GM21526 (cell line): ENCODE measurements at regions not wholly inside any gene's neighbourhood (a gene's known extent, or its start where the extent isn't known, plus 50 kb on each side); places are given as distances from the start of the nearest gene placed in this dataset.

Source experiments
- ATAC-seq: cut with Tn5 transposase; IDR thresholded peaks from one replicate; pipeline ENCODE4 v1.9.1; 2021; ENCODE audit warnings: moderate library complexity; ENCODE audit not compliant: unreplicated experiment, low FRiP score

DNA sequence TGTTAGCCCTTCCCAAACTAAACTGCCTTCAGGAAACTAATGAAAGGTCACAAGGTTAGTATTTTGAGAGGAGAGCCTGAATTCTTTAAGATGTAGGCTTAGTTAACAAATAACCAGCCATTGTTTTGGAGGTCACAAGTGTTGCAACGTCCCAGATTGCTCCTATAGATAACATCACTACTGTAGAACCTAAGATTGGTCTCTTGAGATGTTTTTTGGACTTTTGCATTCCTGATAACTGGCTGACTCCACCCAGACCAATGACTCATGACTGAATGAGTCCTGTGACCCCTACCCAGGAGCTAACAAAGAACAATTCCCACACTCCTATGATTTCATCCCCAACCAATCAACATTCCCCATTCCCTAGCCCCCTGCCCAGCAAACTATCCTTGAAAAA lies 178.8 kb downstream of the SCP2D1 start:
- ATAC-seq, result no peak

DNA sequence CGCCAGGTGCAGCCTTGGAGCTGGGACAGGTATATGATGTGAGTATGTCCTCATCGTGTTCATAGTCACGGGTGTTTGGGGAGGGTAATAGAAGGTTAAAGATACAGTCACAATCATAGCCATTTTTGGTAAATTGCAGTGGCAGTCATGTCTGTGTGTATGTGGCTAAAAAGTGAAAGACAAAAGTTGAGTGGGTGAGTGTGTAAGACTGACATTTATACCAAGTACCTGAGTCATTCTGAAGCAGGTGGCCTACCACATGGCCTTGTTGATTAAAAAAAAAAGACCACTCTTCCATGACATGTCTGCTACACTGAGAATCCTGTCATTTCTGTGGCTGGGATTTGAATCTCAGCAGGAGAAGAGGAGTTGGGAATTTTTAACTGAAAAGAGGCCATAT lies 181.9 kb downstream of the SCP2D1 start:
- ATAC-seq, result no peak

GRCh38 chr20:18999086-18999485 lies 185.5 kb downstream of the SCP2D1 start:
- no peak for ATAC-seq

DNA sequence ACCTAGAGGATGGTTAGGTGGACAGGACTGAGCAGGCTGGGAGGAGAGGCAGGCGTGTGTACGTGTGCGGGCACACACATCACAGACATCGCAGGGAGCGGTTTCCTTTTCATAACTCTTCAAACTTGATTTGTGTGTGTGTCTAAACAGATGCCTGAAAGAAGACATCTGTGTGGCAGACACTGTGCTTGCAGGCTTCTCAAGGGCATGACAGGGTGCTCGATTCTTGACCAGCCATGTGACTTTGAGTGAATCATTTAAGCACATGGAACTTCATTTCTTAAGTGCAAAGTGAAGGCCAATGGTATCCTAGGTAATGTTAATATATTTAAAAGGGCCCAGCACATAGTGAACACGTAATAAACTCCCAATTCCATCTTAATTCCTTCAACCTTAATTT lies 186.5 kb downstream of the SCP2D1 start:
- no peak for ATAC-seq

DNA sequence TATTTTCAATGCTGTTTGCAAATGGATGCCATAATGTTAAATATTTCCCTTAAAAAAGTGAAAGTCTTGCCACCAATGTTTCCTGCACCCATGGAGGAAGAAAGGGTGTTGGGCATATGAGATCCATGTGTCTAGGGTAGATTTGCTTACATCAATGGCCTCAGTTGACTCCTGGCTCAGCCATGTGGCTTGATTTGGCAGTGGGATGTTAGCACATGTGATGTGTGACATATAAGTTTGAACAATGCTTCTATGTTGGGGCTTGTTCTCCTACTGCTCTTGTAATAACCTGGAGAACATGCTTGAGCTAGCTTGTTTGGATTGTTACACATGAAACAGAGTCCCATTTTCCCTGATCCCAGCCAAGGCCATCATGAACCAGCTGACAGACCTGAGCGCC lies 187.6 kb downstream of the SCP2D1 start:
- ATAC-seq, result no peak

- no peak for ATAC-seq
Measured at GRCh38 chr20:19003366-19004336, 190.1 kb downstream of the SCP2D1 start.

DNA sequence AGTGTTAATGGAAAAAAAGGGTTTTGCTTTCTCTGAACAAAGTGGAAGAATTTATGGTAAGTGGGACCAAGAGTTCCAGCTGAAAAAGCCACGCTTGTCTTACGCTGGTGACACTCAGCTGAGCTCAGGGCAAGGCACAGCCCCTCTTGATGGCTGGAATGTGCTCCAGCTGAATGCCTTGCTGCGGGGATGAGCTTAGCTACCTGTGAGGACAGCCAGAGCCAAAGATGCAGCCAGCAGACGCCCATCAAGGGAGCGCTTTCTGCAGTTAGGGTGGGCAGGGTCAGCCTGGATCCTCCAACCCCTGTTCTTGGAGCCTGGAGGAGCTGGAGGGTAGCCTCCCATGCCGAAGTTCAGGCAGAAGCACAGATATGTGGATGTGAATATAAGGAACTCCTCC lies 191.4 kb downstream of the SCP2D1 start:
- ATAC-seq, result no peak

DNA sequence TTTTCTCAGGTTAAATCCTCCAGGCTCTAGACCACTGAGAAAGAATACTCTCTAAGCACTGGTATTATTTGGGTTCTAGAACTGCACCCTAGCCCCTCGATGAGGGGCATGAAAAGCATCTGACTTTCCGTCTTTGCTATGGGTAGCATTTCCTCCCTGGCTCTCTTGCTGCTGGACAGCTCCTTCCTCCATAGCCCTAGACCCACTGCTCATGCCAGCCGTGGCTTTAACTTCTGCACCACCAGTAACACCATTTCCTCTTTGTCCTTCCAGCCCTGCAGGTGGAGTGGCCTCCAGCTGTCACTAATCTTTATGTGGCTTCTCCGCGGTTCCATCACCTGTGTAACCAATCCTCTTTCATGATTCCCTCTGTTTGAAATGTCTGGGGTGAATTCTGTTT lies 194.9 kb downstream of the SCP2D1 start:
- no peak for ATAC-seq

DNA sequence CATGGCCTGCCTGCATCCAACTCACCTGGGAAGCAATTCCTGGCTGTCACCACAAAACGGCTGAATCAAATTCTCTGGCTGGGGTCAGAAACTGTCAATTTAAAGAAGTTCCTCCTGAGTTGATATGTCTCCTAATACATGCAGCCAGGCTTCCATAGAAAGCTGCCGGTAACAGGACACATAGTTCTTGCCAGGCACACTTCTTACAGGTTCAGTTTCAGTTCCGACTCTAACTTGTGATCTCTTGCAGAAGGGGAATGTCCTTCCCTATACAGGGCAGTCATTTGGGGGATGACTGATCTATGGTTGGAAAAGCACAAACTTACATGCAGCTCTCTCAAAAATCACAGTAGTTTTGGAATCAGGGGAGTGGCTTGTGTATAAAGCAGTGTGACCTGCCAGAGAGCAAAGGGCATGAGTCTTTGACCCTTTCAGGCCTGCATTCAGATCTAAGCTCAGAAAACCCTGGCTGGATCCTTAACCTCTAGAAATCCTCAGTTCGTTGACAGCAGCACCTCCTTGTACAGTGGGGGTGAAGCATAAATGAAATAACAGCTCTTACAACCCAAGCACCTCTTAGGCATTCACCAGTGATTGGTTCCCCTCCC lies 195.6 kb downstream of the SCP2D1 start:
- ATAC-seq, result no peak

GRCh38 chr20:19012676-19013075 lies 199.1 kb downstream of the SCP2D1 start:
- no peak for ATAC-seq

DNA sequence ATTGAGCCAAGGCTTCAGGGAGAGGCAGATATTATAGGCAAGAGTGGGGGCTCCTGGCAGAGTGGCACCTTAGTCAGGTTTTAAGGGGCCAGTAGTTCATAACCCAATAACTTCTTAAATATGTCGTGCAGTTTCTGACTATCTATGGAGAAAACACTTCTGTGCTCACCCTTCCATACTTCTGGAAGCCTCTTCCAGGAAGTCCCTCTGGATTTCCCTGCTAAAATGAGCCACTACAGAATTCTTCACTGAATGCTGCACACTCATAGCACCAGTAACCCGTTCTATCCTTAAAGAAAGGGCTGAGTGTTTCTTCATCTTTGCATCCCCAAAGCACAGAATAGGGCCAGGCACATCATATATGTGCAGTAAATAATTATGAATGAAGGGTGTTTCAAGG lies 198.5 kb upstream of the SLC24A3 start:
- no peak for ATAC-seq

DNA sequence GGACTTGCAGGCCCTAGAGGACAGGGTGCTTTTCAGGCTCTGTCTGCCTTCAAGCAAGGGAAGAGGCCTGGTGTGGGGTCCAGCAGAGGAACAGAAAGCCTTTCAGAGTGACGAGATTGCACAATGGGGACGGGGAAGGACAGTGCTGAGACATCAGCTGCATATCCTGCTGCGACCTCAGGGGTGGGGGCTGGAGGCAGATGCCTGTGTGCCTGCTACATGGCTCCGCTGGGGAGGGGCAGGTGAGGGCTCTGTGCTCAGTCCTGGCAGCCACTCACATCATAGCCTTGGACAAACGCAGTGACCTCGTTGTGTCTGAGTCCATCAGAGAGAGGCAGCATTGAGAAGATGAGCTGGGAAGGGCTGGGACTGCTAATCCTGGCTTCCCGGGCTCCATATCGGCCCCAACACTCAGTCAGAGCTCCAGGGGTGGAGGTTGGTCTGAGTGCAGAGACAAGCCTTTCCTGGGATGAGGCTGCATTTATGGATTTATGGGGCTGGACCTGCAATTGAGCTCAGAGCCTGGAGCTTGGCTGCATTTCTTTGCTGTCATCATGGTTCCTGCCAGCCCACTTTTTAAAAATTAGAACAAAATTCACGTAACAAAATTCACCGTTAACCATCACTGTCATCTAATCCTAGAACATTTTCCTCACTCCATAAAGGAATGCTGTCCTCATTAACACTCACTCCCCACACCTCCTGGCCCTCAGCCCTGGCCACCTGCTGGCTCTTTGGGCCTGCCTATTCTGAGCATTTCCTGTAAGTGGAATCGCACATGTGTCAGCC lies 196.9 kb upstream of the SLC24A3 start:
- no peak for ATAC-seq

DNA sequence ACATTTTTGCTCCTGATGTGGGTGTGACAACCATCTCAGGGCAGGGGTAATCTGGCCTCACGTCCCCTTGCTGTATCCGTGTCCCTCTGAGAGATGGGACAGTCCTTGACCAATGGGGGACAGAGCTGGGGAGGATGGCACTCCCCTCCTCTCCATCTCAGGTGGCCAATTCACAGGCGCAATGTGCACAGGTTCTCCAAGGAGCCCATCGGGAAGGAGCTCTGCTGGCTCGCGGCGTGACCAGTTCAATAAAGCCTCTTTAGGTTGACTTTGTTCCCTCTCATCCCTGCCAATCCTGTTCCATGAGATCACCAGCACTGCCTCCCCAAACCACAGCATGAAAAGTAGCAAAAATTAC lies 196.3 kb upstream of the SLC24A3 start:
- ATAC-seq, result no peak

DNA sequence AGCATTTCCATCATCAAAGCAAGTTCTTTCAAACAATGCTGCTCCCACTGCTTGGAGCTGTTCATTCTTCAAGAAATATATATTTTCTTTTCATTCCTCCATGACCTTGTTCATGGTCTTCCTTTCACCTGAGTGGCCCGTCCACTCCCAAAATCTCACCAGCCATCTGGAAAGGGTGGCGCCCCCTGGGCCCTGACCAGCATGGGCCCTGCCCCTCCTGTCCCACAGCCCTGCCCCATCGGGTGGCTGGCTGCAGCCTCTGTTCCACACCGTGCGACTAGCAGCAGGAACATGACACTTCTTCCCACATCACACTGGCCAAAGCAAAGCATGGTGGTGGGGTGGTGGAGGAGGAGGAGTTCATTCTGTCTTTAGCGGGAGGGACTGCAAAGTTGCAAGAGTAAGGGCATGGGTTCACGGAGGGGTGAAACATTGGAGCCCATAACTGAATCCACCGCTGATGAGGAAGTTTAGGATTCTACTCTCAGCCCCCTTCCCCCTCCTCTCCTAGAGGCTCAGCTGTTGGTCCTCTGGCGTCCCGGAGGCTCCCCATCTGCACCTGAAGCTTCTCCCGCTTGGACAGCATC lies 195.2 kb upstream of the SLC24A3 start:
- no peak for ATAC-seq

DNA sequence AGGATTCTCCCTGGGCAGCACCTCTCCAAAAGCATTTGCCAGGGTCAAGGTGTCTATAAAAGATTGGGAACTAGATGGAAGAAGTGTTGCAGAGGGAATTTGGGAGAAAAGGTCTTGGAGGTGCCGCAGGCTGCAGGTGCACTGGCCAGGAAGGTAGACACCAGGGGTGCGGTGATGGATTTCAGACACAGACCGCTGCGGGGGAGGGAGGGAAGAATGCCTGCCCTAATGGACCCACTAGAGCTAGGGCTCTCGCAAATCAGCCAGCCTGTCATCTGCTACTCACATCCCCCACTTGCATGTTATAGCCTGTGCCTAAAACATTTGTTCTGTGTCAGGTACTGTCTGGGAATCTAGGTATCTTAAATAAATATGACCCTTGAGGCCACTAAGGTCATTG lies 193.6 kb upstream of the SLC24A3 start:
- ATAC-seq, result no peak

DNA sequence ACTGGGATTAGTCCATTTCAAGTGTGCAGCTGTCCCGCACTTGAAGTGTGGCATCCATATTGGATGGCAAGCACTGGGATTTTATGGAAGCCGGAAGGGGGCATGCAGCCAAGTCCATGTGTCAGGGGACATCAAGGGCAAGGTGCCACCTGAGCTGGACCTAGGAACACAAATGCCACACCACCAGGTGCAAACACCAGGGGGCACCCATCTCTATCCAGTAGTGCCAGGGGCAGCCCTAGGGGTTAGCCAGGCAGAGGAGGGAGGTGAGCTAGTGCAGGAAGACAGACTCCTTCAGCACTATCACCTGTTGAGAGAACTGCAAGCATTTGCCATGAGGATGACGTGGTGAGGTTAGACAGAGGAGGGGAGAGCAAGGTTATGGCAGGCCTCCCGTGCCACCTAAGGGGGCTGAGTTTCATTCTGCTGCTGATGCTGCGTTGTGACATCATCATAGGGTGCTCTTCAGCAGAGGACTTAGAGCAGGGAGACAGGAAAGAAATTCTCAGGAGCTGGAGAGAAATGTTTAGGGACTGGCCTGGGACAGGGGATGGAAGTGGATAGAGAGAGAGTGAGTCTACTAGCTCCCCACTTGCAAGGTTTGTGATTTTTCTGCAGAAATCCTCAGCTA lies 192.6 kb upstream of the SLC24A3 start:
- ATAC-seq, result no peak

- no peak for ATAC-seq
Measured at GRCh38 chr20:19021406-19022117, 190.9 kb upstream of the SLC24A3 start.

GRCh38 chr20:19022118-19022575 lies 190.3 kb upstream of the SLC24A3 start:
- ATAC-seq, result no peak

DNA sequence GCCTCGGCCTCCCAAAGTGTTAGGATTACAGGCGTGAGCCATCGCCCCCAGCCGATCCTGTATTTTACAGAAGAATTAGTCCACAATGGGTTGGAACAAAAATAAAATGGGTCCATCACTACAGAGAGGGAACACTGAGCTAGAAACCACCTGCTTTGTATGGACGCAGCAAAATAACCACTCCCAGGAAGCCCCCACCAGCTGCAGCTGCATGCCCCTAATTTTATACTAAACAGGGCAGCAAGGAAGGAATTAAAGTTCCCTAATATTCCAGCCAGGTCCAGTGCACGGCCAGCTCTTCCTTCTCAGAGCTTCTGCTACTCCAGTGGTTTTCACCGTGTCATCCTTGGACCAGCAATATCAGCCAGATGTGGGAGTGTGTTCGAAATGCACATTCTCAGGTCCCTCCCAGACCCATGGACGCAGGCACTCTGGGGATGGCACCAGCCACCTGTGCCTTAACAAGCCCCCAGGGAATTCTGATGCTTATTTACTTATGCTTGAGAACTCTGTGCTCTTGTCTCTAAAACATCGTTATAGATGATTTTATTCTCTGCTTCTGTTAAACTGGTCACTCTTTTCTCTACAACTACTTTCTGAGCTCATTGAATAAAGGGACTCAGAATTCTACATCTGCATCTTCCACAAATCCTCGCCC lies 189.5 kb upstream of the SLC24A3 start:
- no peak for ATAC-seq
